Natural killer cell (primary cell): ENCODE measurements at regions not wholly inside any gene's neighbourhood (a gene's known extent, or its start where the extent isn't known, plus 50 kb on each side); places are given as distances from the start of the nearest gene placed in this dataset.

Experiments
- ATAC-seq, 3 donors: fragments of 150-1000 bp in 2 of 3; fragments of 200-7000 bp in 1 of 3; cut with Tn5 transposase; 1 replicate in 1 of 3; 2 replicates in 2 of 3; pipeline ENCODE4 v1.10.0; 2021; ENCODE audit warnings: mild to moderate bottlenecking in 2 of 3, moderate library complexity in 2 of 3
- DNase-seq, 2 donors: peaks; one replicate each; pipeline versions ENCODE4 v3.0.0 to v3.0.0-alpha.2; 2013 to 2021; ENCODE audit warnings: mixed read lengths in 1 of 2
- H3K27ac ChIP-seq: one replicate; pipeline ENCODE4 v1.5.1; 2013; ENCODE audit warnings: mild to moderate bottlenecking, low read length
- H3K27me3 ChIP-seq: one replicate; pipeline ENCODE4 v1.6.1; 2013; ENCODE audit warnings: low read length; ENCODE audit not compliant: control insufficient read depth, insufficient read depth
- H3K36me3 ChIP-seq: one replicate; pipeline ENCODE4 v1.6.1; 2013; ENCODE audit warnings: low read length; ENCODE audit not compliant: control insufficient read depth, insufficient read depth
- H3K4me1 ChIP-seq: one replicate; pipeline ENCODE4 v1.6.1; 2013; ENCODE audit warnings: low read length; ENCODE audit not compliant: control insufficient read depth, insufficient read depth
- H3K4me3 ChIP-seq: one replicate; pipeline ENCODE4 v1.5.1; 2013; ENCODE audit warnings: low read length
- H3K9me3 ChIP-seq: one replicate; pipeline ENCODE4 v1.6.1; 2013; ENCODE audit warnings: low read length; ENCODE audit not compliant: control insufficient read depth, insufficient read depth
- H3K27ac Mint-ChIP-seq, 2 donors: one replicate each; pipeline ENCODE4 v1.8.0; 2022; ENCODE audit warnings: mild to moderate bottlenecking in 2 of 2, mixed read lengths in 2 of 2, moderate library complexity in 1 of 2
- H3K27me3 Mint-ChIP-seq, 2 donors: one replicate each; pipeline ENCODE4 v1.8.0; 2022; ENCODE audit warnings: low read depth in 2 of 2, mixed read lengths in 2 of 2
- H3K36me3 Mint-ChIP-seq: one replicate; pipeline ENCODE4 v1.8.0; 2022; ENCODE audit warnings: mixed read lengths
- H3K4me1 Mint-ChIP-seq, 2 donors: one replicate each; pipeline ENCODE4 v1.8.0; 2022; ENCODE audit warnings: mixed read lengths in 2 of 2
- H3K4me3 Mint-ChIP-seq: one replicate; pipeline ENCODE4 v1.8.0; 2022; ENCODE audit warnings: mild to moderate bottlenecking, moderate library complexity, mixed read lengths
- H3K9me3 Mint-ChIP-seq, 2 donors: one replicate each; pipeline ENCODE4 v1.8.0; 2022; ENCODE audit warnings: mixed read lengths in 2 of 2
- WGBS: methylation state at CpG from one replicate; pipeline ENCODE4 v1.1.7; 2013; ENCODE audit warnings: missing lambda C conversion rate; ENCODE audit not compliant: insufficient coverage; 5-methylcytosine and 5-hydroxymethylcytosine counted together
- intact Hi-C: fragments of 100-400 bp; cut with micrococcal nuclease; formaldehyde crosslinking; loops from one replicate; pipeline ENCODE4 v1.14.2; 2022
- TF ChIP-seq, protein P1 (sequence below): fragments of 200-600 bp; IDR thresholded peaks from one replicate; pipeline ENCODE4 v1.8.0; 2022; ENCODE audit warnings: antibody characterized with exemption

DNA sequence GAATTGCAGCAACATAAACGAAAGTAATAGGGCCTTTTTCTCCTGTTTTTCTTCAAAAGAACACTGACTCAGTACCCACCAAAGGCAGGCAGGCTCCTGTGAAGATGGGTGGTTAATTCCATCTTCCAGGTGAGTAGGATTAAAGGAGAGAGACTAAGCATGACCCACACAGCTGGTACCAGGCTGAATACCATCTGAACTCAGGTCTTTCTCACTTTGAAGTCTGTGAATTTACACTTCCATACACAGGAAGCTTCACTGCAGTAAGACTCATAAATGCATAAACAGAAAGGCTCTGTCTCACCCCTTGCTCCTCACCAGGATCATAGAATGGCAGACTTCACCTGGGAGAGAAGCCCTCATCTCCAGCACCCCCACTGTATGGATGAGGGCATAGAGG, 194.6 kb downstream of the KLF12 start:
- TF ChIP-seq, protein P1, sequence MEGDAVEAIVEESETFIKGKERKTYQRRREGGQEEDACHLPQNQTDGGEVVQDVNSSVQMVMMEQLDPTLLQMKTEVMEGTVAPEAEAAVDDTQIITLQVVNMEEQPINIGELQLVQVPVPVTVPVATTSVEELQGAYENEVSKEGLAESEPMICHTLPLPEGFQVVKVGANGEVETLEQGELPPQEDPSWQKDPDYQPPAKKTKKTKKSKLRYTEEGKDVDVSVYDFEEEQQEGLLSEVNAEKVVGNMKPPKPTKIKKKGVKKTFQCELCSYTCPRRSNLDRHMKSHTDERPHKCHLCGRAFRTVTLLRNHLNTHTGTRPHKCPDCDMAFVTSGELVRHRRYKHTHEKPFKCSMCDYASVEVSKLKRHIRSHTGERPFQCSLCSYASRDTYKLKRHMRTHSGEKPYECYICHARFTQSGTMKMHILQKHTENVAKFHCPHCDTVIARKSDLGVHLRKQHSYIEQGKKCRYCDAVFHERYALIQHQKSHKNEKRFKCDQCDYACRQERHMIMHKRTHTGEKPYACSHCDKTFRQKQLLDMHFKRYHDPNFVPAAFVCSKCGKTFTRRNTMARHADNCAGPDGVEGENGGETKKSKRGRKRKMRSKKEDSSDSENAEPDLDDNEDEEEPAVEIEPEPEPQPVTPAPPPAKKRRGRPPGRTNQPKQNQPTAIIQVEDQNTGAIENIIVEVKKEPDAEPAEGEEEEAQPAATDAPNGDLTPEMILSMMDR = no peak
- H3K27ac Mint-ChIP-seq = peak overlapping the region; percentile 82 to 83
- no peaks in the 10 kb centered on the region for H3K9me3 Mint-ChIP-seq
- ATAC-seq = peak; percentile 65 to 76 (median 74)
- Histone ChIP-seq H3K4me3 (no peak overlapping the region), H3K27me3 (no peaks in the 10 kb centered on the region), H3K9me3 (no peaks in the 10 kb centered on the region), H3K36me3 (peaks cover 8% of the 10 kb centered on the region), H3K4me1 (peaks cover 18% of the 10 kb centered on the region), H3K27ac (no peak overlapping the region)
- H3K27me3 Mint-ChIP-seq = no peaks in the 10 kb centered on the region
- no peaks in the 10 kb centered on the region for H3K36me3 Mint-ChIP-seq
- WGBS = 80% methylated on average over 1 of the region's 1 CpG
- peaks cover 68 to 73% of the 10 kb centered on the region in 2 donors for H3K4me1 Mint-ChIP-seq
- intact Hi-C loops = loop anchor here (5.0 kb wide), 1 partner anchor 348 kb away; no protein-coding TSS in a partner anchor
- DNase-seq = peak in 1 of 2 donors; percentile 19
- H3K4me3 Mint-ChIP-seq = peak overlapping the region; percentile 28

DNA sequence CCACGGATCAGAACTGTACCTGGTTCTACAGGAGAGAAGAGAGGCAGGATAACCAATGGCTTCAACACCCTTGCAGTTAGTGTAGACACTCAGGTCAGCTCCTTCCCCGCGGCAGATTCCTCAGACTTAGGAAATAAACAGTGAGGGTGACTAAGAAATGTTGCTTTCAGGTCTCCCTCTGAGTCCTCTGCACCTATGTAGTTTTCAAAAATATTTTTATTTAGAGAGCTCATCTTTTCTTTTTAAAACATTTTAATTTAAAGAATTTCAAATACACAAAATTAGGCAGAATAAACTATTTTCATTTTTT, 195.2 kb downstream of the KLF12 start:
- Histone ChIP-seq H3K36me3 (peaks cover 8% of the 10 kb centered on the region), H3K27ac (no peak overlapping the region), H3K4me3 (no peak overlapping the region), H3K27me3 (no peaks in the 10 kb centered on the region), H3K9me3 (no peaks in the 10 kb centered on the region), H3K4me1 (peaks cover 18% of the 10 kb centered on the region)
- TF ChIP-seq, protein P1 = no peak
- no peaks in the 10 kb centered on the region for H3K36me3 Mint-ChIP-seq
- DNase-seq (no peak), ATAC-seq (no peak)
- no peaks in the 10 kb centered on the region for H3K27me3 Mint-ChIP-seq
- peak overlapping the region; percentile 82 to 83 for H3K27ac Mint-ChIP-seq
- H3K4me1 Mint-ChIP-seq = peaks cover 72 to 78% of the 10 kb centered on the region in 2 donors
- 88% methylated on average over 3 of the region's 3 CpGs for WGBS
- intact Hi-C loops = no loop called here
- peak overlapping the region; percentile 28 for H3K4me3 Mint-ChIP-seq
- no peaks in the 10 kb centered on the region for H3K9me3 Mint-ChIP-seq

DNA sequence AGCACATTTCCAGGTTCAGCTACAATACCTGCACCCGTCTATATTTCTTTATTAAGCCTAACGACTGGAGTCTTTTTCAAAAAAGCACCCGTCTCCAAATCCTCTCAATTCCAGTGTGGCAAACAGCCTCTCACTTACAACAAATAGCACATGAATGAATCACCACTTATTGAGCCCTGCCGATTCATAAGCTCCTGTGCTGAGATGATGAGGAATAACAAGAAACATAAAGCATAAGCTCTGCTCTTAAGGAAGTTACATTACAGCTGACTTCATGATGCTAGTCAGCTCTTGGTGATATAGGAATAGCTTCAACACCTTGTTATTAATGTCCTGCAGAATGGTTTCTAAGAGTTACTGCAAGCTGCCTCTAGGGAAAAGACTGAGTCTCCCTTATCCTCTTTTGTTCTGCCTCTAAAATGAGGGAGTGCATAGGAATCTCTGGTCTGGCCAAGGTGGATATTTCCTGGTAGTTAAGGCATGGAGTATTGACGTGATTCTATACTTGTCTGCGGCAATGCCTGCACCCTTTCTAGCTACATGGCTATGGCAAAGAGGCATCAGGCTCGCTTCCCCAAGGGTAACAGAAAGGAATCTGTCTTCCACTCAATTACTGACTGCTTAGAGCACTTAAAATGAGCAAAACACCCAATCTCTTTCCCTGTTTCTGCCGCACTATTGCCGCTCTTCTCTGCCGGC, 195.7 kb downstream of the KLF12 start:
- Histone ChIP-seq H3K4me3 (no peak overlapping the region), H3K27me3 (no peaks in the 10 kb centered on the region), H3K4me1 (peaks cover 15% of the 10 kb centered on the region), H3K27ac (no peak overlapping the region), H3K9me3 (no peaks in the 10 kb centered on the region), H3K36me3 (peaks cover 8% of the 10 kb centered on the region)
- Mint-ChIP-seq H3K27me3 (no peaks in the 10 kb centered on the region), H3K36me3 (no peaks in the 10 kb centered on the region), H3K4me1 (peaks cover 72 to 78% of the 10 kb centered on the region in 2 donors), H3K27ac (peak overlapping the region; percentile 82 to 83), H3K4me3 (no peak overlapping the region), H3K9me3 (no peaks in the 10 kb centered on the region)
- no peak for ATAC-seq
- WGBS = 95% methylated on average over 10 of the region's 10 CpGs
- intact Hi-C loops = no loop called here
- TF ChIP-seq, protein P1 = no peak
- no peak for DNase-seq

DNA sequence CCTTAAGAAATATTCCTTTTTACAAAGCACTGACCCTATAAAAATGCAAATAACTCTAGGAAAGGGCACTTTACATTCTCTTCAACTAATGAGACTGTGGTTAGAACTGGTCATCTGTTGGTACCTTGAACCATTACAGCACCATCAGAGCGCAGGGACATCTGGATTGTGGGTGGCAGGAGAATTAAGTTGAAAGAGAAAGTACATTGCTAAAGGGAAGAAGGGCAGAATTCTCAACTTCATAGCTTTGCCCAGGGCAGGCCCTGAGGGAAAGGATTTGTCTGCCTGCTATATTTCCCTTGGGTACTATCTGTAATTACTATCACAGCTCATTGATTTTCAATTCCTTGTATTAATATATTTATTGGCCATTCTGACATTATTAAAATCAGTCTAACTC, 196.8 kb downstream of the KLF12 start:
- no peaks in the 10 kb centered on the region for H3K36me3 Mint-ChIP-seq
- intact Hi-C loops = no loop called here
- peak overlapping the region; percentile 82 to 83 for H3K27ac Mint-ChIP-seq
- Histone ChIP-seq H3K4me3 (no peak overlapping the region), H3K4me1 (peaks cover 12% of the 10 kb centered on the region), H3K27me3 (no peaks in the 10 kb centered on the region), H3K27ac (no peak overlapping the region), H3K36me3 (peaks cover 6% of the 10 kb centered on the region), H3K9me3 (no peaks in the 10 kb centered on the region)
- no peaks in the 10 kb centered on the region for H3K9me3 Mint-ChIP-seq
- peaks cover 71 to 77% of the 10 kb centered on the region in 2 donors for H3K4me1 Mint-ChIP-seq
- DNase-seq (no peak), ATAC-seq (no peak)
- peak overlapping the region; percentile 23 for H3K4me3 Mint-ChIP-seq
- no peaks in the 10 kb centered on the region for H3K27me3 Mint-ChIP-seq
- TF ChIP-seq, protein P1 = no peak
- 71% methylated on average over 1 of the region's 1 CpG for WGBS
